HepG2 (cell line): ENCODE measurements at regions not wholly inside any gene's neighbourhood (a gene's known extent, or its start where the extent isn't known, plus 50 kb on each side); places are given as distances from the start of the nearest gene placed in this dataset.

Source experiments
- ATAC-seq: fragments of 200-7000 bp; cut with Tn5 transposase; 3 replicates; pipeline ENCODE4 v1.9.1; 2020; ENCODE audit warnings: mild to moderate bottlenecking, moderate library complexity
- BruUV-seq: library from RNA; stranded (reverse); fragments of 400-500 nt; replicated peaks from 2 replicates; lab custom pipeline; 2021; lab: Mats Ljungman, UMichigan
- CTCF ChIA-PET: fragments of 300-600 bp; formaldehyde crosslinking; extraction: SDS; loops from one replicate; lab custom pipeline; 2021; ENCODE audit warnings: low total read pairs, inconsistent platforms, low intra/inter-chr PET ratio; lab: Yijun Ruan, JAX
- POLR2A ChIA-PET: fragments of 350-600 bp; sonication (Branson Sonifier 250); formaldehyde crosslinking; loops from one replicate; lab custom pipeline; 2020; ENCODE audit warnings: antibody characterized with exemption, inconsistent platforms; lab: Yijun Ruan, JAX
- DNase-seq: peaks from one replicate; pipeline ENCODE4 v3.0.0-alpha.2; 2015; ENCODE audit warnings: low spot score
- FAIRE-seq: peaks from 3 replicates; lab custom pipeline; 2011; peaks lifted over from hg19 to GRCh38; lab: Jason Lieb, UNC
- H2AFZ ChIP-seq: one replicate; pipeline ENCODE4 v1.6.1; 2011; ENCODE audit warnings: low read length, inconsistent platforms
- H3K27ac ChIP-seq: fragments of 300-600 bp; 3 replicates; pipeline ENCODE4 v1.8.0; 2011; ENCODE audit warnings: mixed run types, mild to moderate bottlenecking, mixed read lengths, low read length, inconsistent platforms; ENCODE audit not compliant: insufficient read depth; ENCODE audit errors: extremely low read length
- H3K27me3 ChIP-seq, 2 experiments: fragments of 200-600 bp in 1 of 2; 2 replicates in 1 of 2; 3 replicates in 1 of 2; pipeline versions ENCODE4 v1.6.0 to v1.8.0; 2011; ENCODE audit warnings: low read length in 2 of 2, mild to moderate bottlenecking in 2 of 2, moderate library complexity in 2 of 2, inconsistent platforms in 1 of 2; ENCODE audit not compliant: insufficient read depth in 2 of 2, control insufficient read depth in 1 of 2
- H3K36me3 ChIP-seq, 2 experiments: fragments of 200-600 bp in 1 of 2; replicated peaks in 1 of 2; 2 replicates in 1 of 2; 3 replicates in 1 of 2; pipeline versions ENCODE4 v1.5.1 to v1.8.0; 2011; ENCODE audit warnings: low read length in 2 of 2, inconsistent platforms in 1 of 2; ENCODE audit not compliant: insufficient read depth in 2 of 2, control insufficient read depth in 1 of 2
- H3K4me1 ChIP-seq: 2 replicates; pipeline ENCODE4 v1.5.1; 2012; ENCODE audit warnings: low read length, inconsistent platforms; ENCODE audit not compliant: insufficient read depth
- H3K4me2 ChIP-seq: 2 replicates; pipeline ENCODE4 v1.6.0; 2011; ENCODE audit warnings: low read depth, low read length, inconsistent platforms
- H3K4me3 ChIP-seq, 3 experiments: fragments of 200-600 bp in 1 of 3; sonication (generic), shearing (Covaris generic) in 1 of 3; replicated peaks in 1 of 3; 2 replicates each; pipeline ENCODE4 v1.5.1; 2011 to 2016; ENCODE audit warnings: low read length in 3 of 3, inconsistent platforms in 2 of 3, low read depth in 2 of 3, mild to moderate bottlenecking in 2 of 3, control low read depth in 1 of 3, mixed read lengths in 1 of 3; ENCODE audit not compliant: insufficient read depth in 1 of 3
- H3K79me2 ChIP-seq: one replicate; pipeline ENCODE4 v1.6.1; 2011; ENCODE audit warnings: low read length, inconsistent platforms; ENCODE audit not compliant: insufficient read depth
- H3K9ac ChIP-seq: 2 replicates; pipeline ENCODE4 v1.6.0; 2011; ENCODE audit warnings: mild to moderate bottlenecking, low read depth, low read length, inconsistent platforms; ENCODE audit not compliant: insufficient read depth
- H3K9me3 ChIP-seq: 2 replicates; pipeline ENCODE4 v1.5.1; 2012; ENCODE audit warnings: mild to moderate bottlenecking, low read length
- H4K20me1 ChIP-seq: 2 replicates; pipeline ENCODE4 v1.6.0; 2011; ENCODE audit warnings: inconsistent platforms, mild to moderate bottlenecking, low read length, moderate library complexity; ENCODE audit not compliant: insufficient read depth
- HMGXB3 ChIP-seq: sonication (generic); formaldehyde crosslinking; IDR thresholded peaks from 2 replicates; pipeline ENCODE4 v1.4.0; 2020; ENCODE audit warnings: missing genetic modification reagents, borderline replicate concordance
- MTA1 ChIP-seq: sonication (generic); formaldehyde crosslinking; IDR thresholded peaks from 2 replicates; pipeline ENCODE4 v1.4.0; 2020; ENCODE audit warnings: missing genetic modification reagents, mild to moderate bottlenecking, borderline replicate concordance
- ZBTB14 ChIP-seq: sonication (generic); formaldehyde crosslinking; IDR thresholded peaks from 2 replicates; pipeline ENCODE4 v1.4.0; 2020; ENCODE audit warnings: missing genetic modification reagents
- ZFP36L2 ChIP-seq: sonication (generic); formaldehyde crosslinking; IDR thresholded peaks from 2 replicates; pipeline ENCODE4 v1.4.0; 2020; ENCODE audit warnings: missing genetic modification reagents
- ZKSCAN5 ChIP-seq: sonication (generic); formaldehyde crosslinking; IDR thresholded peaks from 2 replicates; pipeline ENCODE4 v1.5.1; 2020; ENCODE audit warnings: mild to moderate bottlenecking, missing genetic modification reagents
- ZNF251 ChIP-seq: sonication (generic); formaldehyde crosslinking; IDR thresholded peaks from 2 replicates; pipeline ENCODE4 v1.9.0; 2021; ENCODE audit warnings: mild to moderate bottlenecking, missing genetic modification reagents
- ZNF773 ChIP-seq: sonication (generic); formaldehyde crosslinking; IDR thresholded peaks from 2 replicates; pipeline ENCODE4 v1.4.0; 2020; ENCODE audit warnings: missing genetic modification reagents, borderline replicate concordance
- ZSCAN29 ChIP-seq: sonication (generic); formaldehyde crosslinking; conservative IDR thresholded peaks from 2 replicates; pipeline ENCODE4 v1.4.0; 2020; ENCODE audit warnings: mild to moderate bottlenecking, missing genetic modification reagents
- WGBS: methylation state at CpG from one replicate; pipeline ENCODE4 v1.1.6; 2017; ENCODE audit warnings: low lambda C conversion rate; 5-methylcytosine and 5-hydroxymethylcytosine counted together
- in situ Hi-C: cut with HindIII; loops from 2 replicates; pipeline ENCODE4 v1.10.0; 2017; ENCODE audit warnings: low pct_unique_long_range_greater_than_20kb; ENCODE audit not compliant: extremely low pct_ligation_motif_present
- intact Hi-C: fragments of 100-400 bp; cut with micrococcal nuclease; formaldehyde crosslinking; loops from one replicate; pipeline ENCODE4 v1.10.0; 2022; ENCODE audit not compliant: unreplicated experiment

- Histone ChIP-seq H4K20me1 (no peaks in the 10 kb centered on the region), H3K4me2 (no peak overlapping the region), H3K4me1 (no peaks in the 10 kb centered on the region), H3K36me3 (no peaks in the 10 kb centered on the region), H3K27ac (no peak overlapping the region), H3K9me3 (no peaks in the 10 kb centered on the region), H3K9ac (no peak overlapping the region), H3K4me3 (no peak overlapping the region), H3K79me2 (no peaks in the 10 kb centered on the region), H2AFZ (no peak overlapping the region), H3K27me3 (no peaks in the 10 kb centered on the region)
- WGBS, result 16% methylated on average over 8 of the region's 8 CpGs
- no peak for DNase-seq
- CTCF ChIA-PET, result no interaction called here
- intact Hi-C loops (no loop called here), in situ Hi-C loops (no loop called here)
- no peak for FAIRE-seq
- no peak for TF ChIP-seq MTA1
- BruUV-seq, result no TSS peak
- no peak for ATAC-seq
- POLR2A ChIA-PET, result no interaction called here
Measured at GRCh38 chr21:14686466-14687267, 140.6 kb upstream of the SAMSN1 start.

- WGBS, result 4% methylated on average over 2 of the region's 2 CpGs
- FAIRE-seq, result no peak
- Histone ChIP-seq H3K27ac (no peak overlapping the region), H2AFZ (no peak overlapping the region), H3K4me1 (no peaks in the 10 kb centered on the region), H3K27me3 (no peaks in the 10 kb centered on the region), H3K9ac (no peak overlapping the region), H3K4me2 (no peak overlapping the region), H3K4me3 (no peak overlapping the region), H3K79me2 (no peaks in the 10 kb centered on the region), H3K36me3 (no peaks in the 10 kb centered on the region), H4K20me1 (no peaks in the 10 kb centered on the region), H3K9me3 (no peaks in the 10 kb centered on the region)
- in situ Hi-C loops, result no loop called here
- ChIA-PET POLR2A (no interaction called here), CTCF (no interaction called here)
- no peak for DNase-seq
- TF ChIP-seq ZSCAN29 (CRISPR knock-in tag), result no peak
- TF ChIP-seq ZNF773, result no peak
- TF ChIP-seq HMGXB3 (CRISPR knock-in tag), result no peak
- no peak for TF ChIP-seq ZKSCAN5
- no peak for TF ChIP-seq ZFP36L2 (CRISPR knock-in tag)
- no peak for TF ChIP-seq ZBTB14
- no peak for TF ChIP-seq ZNF251 (CRISPR knock-in tag)
- no TSS peak for BruUV-seq
- intact Hi-C loops, result no loop called here
- no peak for ATAC-seq
Measured at GRCh38 chr21:14685568-14685967, 139.5 kb upstream of the SAMSN1 start.
